Heart right ventricle (tissue), 16 donors: ENCODE measurements at regions not wholly inside any gene's neighbourhood (a gene's known extent, or its start where the extent isn't known, plus 50 kb on each side); places are given as distances from the start of the nearest gene placed in this dataset.
"Not testable (repeated sequence)": the region's sequence is repeated elsewhere in the genome, so short reads cannot be mapped to it uniquely, and the experiment has no call there.

Experiments used
- ATAC-seq, 8 donors: fragments of 200-7000 bp; cut with Tn5 transposase; one replicate each; pipeline ENCODE4 v1.9.1; 2020; ENCODE audit warnings: mild to moderate bottlenecking in 8 of 8, moderate library complexity in 8 of 8, moderate number of reproducible peaks in 1 of 8
- DNase-seq, 2 donors: peaks; one replicate each; pipeline ENCODE4 v3.0.0-alpha.2; 2020
- H3K27ac ChIP-seq, 10 donors: fragments of 200-600 bp; sonication (generic) in 2 of 10; one replicate each; pipeline versions ENCODE4 v1.5.0 to v1.8.0; 2020 to 2022; ENCODE audit warnings: mild to moderate bottlenecking in 3 of 10
- H3K27me3 ChIP-seq, 7 donors: fragments of 200-600 bp; one replicate each; pipeline ENCODE4 v1.8.0; 2021 to 2022; ENCODE audit warnings: mild to moderate bottlenecking in 2 of 7
- H3K36me3 ChIP-seq, 9 donors: fragments of 200-600 bp; sonication (generic) in 1 of 9; one replicate each; pipeline versions ENCODE4 v1.5.0 to v1.8.0; 2020 to 2022; ENCODE audit warnings: mild to moderate bottlenecking in 2 of 9
- H3K4me1 ChIP-seq, 9 donors: fragments of 200-600 bp; sonication (generic) in 1 of 9; one replicate each; pipeline versions ENCODE4 v1.5.0 to v1.8.0; 2020 to 2022; ENCODE audit warnings: mild to moderate bottlenecking in 4 of 9
- H3K4me3 ChIP-seq, 10 donors: fragments of 200-600 bp; sonication (generic) in 2 of 10; one replicate each; pipeline versions ENCODE4 v1.5.0 to v1.8.0; 2020 to 2022; ENCODE audit warnings: mild to moderate bottlenecking in 7 of 10, moderate library complexity in 2 of 10
- H3K9me3 ChIP-seq, 11 donors: fragments of 200-600 bp in 10 of 11; sonication (generic) in 2 of 11; one replicate each; pipeline versions ENCODE4 v1.5.0 to v1.8.0; 2013 to 2022; ENCODE audit warnings: mild to moderate bottlenecking in 2 of 11, control low read depth in 1 of 11, moderate library complexity in 1 of 11
- WGBS, 2 donors: extraction: QIAGEN DNeasy Blood & Tissue Kit; methylation state at CpG; one replicate each; pipeline ENCODE4 v1.1.7; 2013; ENCODE audit warnings: inconsistent platforms in 1 of 2; 5-methylcytosine and 5-hydroxymethylcytosine counted together
- intact Hi-C, 10 donors: fragments of 100-400 bp; cut with DNase I; formaldehyde crosslinking; loops; one replicate each; pipeline versions ENCODE4 v1.11.1 to v1.14.2; 2022
- TF ChIP-seq, protein P1 (sequence below), 9 donors: fragments of 200-600 bp; sonication (generic) in 2 of 9; IDR thresholded peaks; one replicate each; pipeline versions ENCODE4 v1.5.0 to v1.8.0; 2021 to 2022; ENCODE audit warnings: antibody characterized with exemption in 9 of 9, mild to moderate bottlenecking in 5 of 9, moderate library complexity in 1 of 9
- donor health status: Arrhythmogenic right ventricular cardiomyopathy.
- donor health status: ischemic (EF 13 %, LVEDD 7.1; RV severe dilation, severe dysfunction).
- donor health status: healthy with polysubstance abuse.
- donor health status: DM: no; HTN: yes; CAD: no.
- donor health status: DM: no; HTN: no; CAD: no.
- donor health status: ischemic (EF 25% LVEDD 6.9; RV normal size, moderate dysfunction).
- donor health status: ischemic (EF 25% LVEDD 5.7; RV mildly dilated, moderate dysfunction).
- donor health status: healthy.
- donor health status: DM: yes; HTN: yes; CAD: no.
- donor health status: Ischemic cardiomyopathy.
- donor health status: ischemic (EF 35%, LVEDD 5.7; RV mildly dilated, moderate dysfunction).
- donor health status: nonischemic (EF 11% LVEDD 7.7; RV severe dilation, severe dysfunction).
- donor health status: DM: yes; HTN: yes; CAD: no.
- donor health status: PGD.
- donor health status: ischemic (EF 29% LVEDD 5.4; RV normal size, mild dysfunction).
- donor health status: nonischemic (EF 23%, LVEDD 6.1; RV moderate dilation, normal function).

DNA sequence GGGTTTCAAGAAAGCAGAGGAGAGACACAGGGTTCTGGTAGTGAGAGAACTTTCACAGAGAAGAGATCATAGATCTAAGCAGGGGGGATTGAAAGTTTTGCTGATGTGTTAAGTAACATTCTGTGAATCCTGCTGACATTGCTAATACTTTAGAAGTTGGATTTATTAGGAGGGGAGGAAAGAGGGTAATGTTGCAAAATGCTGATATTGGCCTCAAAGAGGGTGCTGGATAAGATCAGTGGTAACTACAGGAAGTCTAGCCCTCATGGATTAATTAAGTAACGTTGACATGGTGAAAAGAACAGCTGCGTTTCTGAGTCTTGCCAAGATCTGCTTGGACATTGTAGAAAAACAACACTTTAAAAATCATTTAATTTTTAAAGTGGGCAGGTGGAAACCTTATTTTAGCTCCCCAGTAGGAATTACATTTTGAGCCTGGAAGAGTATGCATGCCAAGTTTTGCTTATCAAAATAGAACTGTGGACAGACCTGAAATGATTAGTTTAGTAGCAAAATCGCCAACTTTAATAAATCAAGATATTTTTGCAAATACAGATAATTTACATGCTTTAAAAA, 606.0 kb upstream of the HTR1E start:
- Histone ChIP-seq H3K4me1 (no peaks in the 10 kb centered on the region), H3K27me3 (no peaks in the 10 kb centered on the region), H3K36me3 (no peaks in the 10 kb centered on the region), H3K27ac (no peak overlapping the region), H3K9me3 (peaks cover 0 to 6% (median 0%) of the 10 kb centered on the region in 11 donors), H3K4me3 (no peak overlapping the region)
- DNase-seq (peak in 1 of 2 donors; percentile 4), ATAC-seq (peak in 5 of 8 donors; percentile 39 to 80 (median 52))
- TF ChIP-seq, protein P1, sequence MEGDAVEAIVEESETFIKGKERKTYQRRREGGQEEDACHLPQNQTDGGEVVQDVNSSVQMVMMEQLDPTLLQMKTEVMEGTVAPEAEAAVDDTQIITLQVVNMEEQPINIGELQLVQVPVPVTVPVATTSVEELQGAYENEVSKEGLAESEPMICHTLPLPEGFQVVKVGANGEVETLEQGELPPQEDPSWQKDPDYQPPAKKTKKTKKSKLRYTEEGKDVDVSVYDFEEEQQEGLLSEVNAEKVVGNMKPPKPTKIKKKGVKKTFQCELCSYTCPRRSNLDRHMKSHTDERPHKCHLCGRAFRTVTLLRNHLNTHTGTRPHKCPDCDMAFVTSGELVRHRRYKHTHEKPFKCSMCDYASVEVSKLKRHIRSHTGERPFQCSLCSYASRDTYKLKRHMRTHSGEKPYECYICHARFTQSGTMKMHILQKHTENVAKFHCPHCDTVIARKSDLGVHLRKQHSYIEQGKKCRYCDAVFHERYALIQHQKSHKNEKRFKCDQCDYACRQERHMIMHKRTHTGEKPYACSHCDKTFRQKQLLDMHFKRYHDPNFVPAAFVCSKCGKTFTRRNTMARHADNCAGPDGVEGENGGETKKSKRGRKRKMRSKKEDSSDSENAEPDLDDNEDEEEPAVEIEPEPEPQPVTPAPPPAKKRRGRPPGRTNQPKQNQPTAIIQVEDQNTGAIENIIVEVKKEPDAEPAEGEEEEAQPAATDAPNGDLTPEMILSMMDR (IDR thresholded peaks at IDR 0.05), result no peak
- WGBS, 2 donors, result 29 to 30% methylated on average over 3 of the region's 3 CpGs
- intact Hi-C loops, result no loop called here

DNA sequence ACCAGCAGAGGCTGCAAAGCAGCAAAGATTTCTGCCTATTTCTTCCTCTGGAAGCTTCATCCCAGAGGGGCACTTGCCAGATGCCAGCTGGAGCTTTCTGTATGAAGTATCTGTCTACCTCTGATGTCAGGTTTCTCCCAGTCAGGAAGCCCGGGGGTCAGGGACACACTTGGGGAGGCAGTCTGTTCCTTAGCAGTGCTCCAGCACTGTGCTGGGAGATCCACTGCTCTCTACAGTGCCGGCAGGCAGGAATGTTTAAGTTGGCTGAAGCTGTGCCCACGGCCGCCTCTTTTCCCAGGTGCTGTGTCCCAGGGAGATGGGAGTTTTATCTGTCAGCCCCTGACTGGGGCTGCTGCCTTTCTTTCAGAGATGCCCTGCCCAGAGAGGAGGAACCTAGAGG, 631.1 kb upstream of the HTR1E start:
- Histone ChIP-seq H3K36me3 (no peaks in the 10 kb centered on the region), H3K27ac (no peak overlapping the region), H3K27me3 (no peaks in the 10 kb centered on the region), H3K9me3 (peaks cover 0 to 57% (median 0%) of the 10 kb centered on the region in 11 donors), H3K4me1 (no peaks in the 10 kb centered on the region), H3K4me3 (no peak overlapping the region)
- ATAC-seq, result no peak
- WGBS, 2 donors, result 64 to 70% methylated on average over 4 of the region's 4 CpGs
- intact Hi-C loops, result no loop called here
- no peak for DNase-seq
- TF ChIP-seq, protein P1 (IDR thresholded peaks at IDR 0.05), result no peak

DNA sequence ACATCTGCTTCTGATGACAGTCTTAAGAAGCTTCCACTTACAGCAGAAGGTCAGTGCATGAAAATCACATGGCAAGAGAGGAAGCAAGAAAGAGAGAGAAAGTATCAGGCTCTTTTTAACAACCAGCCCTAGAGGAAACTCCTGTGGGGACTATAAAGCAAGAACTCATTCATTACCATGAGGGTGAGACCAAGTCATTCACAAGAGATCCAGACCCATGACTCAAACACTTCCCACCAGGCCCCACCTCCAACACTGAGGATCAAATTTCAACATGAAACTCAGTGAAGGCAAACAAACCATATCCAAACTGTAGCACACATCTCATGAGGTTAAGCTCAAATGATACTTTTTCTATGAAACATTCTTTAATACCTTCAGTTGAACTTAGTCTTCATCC, 643.2 kb upstream of the SYNCRIP start:
- DNase-seq, result no peak
- H3K27me3 ChIP-seq, result no peaks in the 10 kb centered on the region
- H3K27ac ChIP-seq, result no peak overlapping the region
- no peak for ATAC-seq
- H3K36me3 ChIP-seq, result no peaks in the 10 kb centered on the region
- TF ChIP-seq, protein P1 (IDR thresholded peaks at IDR 0.05), result no peak
- intact Hi-C loops, result no loop called here
- no peaks in the 10 kb centered on the region for H3K4me1 ChIP-seq
- no peak overlapping the region for H3K4me3 ChIP-seq
- H3K9me3 ChIP-seq, result peaks cover 0 to 45% (median 0%) of the 10 kb centered on the region in 11 donors

DNA sequence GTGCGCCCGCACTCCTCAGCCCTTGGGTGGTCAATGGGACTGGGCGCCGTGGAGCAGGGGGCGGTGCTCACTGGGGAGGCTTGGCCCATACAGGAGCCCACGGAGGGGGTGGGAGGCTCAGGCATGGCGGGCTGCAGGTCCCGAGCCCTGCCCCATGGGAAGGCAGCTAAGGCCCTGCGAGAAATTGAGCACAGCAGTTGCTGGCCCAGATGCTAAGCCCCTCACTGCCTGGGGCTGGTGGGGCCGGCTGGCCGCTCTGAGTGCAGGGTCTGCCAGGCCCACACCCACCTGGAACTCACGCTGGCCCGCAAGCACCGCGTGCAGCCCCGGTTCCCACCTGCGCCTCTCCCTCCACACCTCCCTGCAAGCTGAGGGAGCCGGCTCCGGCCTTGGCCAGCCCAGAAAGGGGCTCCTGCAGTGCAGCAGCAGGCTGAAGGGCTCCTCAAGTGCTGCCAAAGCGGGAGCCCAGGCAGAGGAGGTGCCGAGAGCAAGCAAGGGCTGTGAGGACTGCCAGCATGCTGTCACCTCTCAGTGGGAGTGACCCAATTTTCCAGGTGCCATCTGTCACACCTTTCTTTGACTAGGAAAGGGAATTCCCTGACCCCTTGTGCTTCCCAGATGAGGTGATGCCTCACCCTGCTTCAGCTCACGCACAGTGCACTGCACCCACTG, 642.3 kb upstream of the SYNCRIP start:
- H3K4me3 ChIP-seq, H3K27me3 ChIP-seq, H3K4me1 ChIP-seq, intact Hi-C loops, H3K27ac ChIP-seq, DNase-seq, ATAC-seq, H3K36me3 ChIP-seq: not testable (repeated sequence)
- peaks cover 0 to 45% (median 0%) of the 10 kb centered on the region in 11 donors for H3K9me3 ChIP-seq
- WGBS, 2 donors, result 89 to 92% methylated on average over 22 of the region's 22 CpGs

DNA sequence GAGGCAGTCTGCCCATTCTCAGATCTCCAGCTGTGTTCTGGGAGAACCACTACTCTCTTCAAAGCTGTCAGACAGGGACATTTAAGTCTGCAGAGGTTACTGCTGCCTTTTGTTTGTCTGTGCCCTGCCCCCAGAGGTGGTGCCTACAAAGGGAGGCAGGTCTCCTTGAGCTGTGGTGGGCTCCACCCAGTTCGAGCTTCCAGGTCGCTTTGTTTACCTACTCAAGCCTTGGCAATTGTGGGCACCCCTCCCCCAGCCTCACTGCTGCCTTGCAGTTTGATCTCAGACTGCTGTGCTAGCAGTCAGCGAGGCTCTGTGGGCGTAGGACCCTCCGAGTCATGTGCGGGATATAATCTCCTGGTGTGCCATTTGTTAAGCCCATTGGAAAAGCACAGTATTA, 640.9 kb upstream of the SYNCRIP start:
- peaks cover 0 to 45% (median 0%) of the 10 kb centered on the region in 11 donors for H3K9me3 ChIP-seq
- intact Hi-C loops, H3K27ac ChIP-seq, ATAC-seq, DNase-seq, H3K36me3 ChIP-seq, H3K27me3 ChIP-seq, H3K4me1 ChIP-seq, H3K4me3 ChIP-seq: not testable (repeated sequence)
- 77 to 79% methylated on average over 6 of the region's 6 CpGs for WGBS, 2 donors
